ENCODE measurements at regions not wholly inside any gene's neighbourhood (a gene's known extent, or its start where the extent isn't known, plus 50 kb on each side); places are given as distances from the start of the nearest gene placed in this dataset.
"Not testable (repeated sequence)": the region's sequence is repeated elsewhere in the genome, so short reads cannot be mapped to it uniquely, and the experiment has no call there.

GRCh38 chr12:25382311-25383106 lies 131.8 kb upstream of the KRAS start:
- DNase-seq = peak; percentile 55

GRCh38 chr12:25377469-25378177 lies 126.9 kb upstream of the KRAS start:
- DNase-seq = no peak

GRCh38 chr12:25376985-25377384 lies 126.3 kb upstream of the KRAS start:
- DNase-seq = no peak

GRCh38 chr12:25376407-25376806 lies 125.7 kb upstream of the KRAS start:
- DNase-seq = no peak

GRCh38 chr12:25372969-25373817 lies 122.5 kb upstream of the KRAS start:
- no peak for DNase-seq

- no peak for DNase-seq
Observed at GRCh38 chr12:25372002-25372401, 121.3 kb upstream of the KRAS start.

GRCh38 chr12:25368557-25368956 lies 117.8 kb upstream of the KRAS start:
- DNase-seq = no peak

- no peak for DNase-seq
Observed at GRCh38 chr12:25366122-25366521, 115.4 kb upstream of the KRAS start.

- DNase-seq = no peak
Observed at GRCh38 chr12:25365340-25365730, 114.6 kb upstream of the KRAS start.

- DNase-seq = peak; percentile 21
Observed at GRCh38 chr12:25364529-25365339, 114.0 kb upstream of the KRAS start.

- no peak for DNase-seq
Observed at GRCh38 chr12:25362646-25363045, 111.9 kb upstream of the KRAS start.

GRCh38 chr12:25361511-25361910 lies 110.8 kb upstream of the KRAS start:
- DNase-seq = peak; percentile 46

GRCh38 chr12:25357595-25357994 lies 106.9 kb upstream of the KRAS start:
- no peak for DNase-seq

GRCh38 chr12:25352942-25353341 lies 102.2 kb upstream of the KRAS start:
- not testable (repeated sequence) for DNase-seq

GRCh38 chr12:25352083-25352918 lies 101.6 kb upstream of the KRAS start:
- DNase-seq = no peak

- DNase-seq = no peak
Observed at GRCh38 chr12:25348593-25348895, 97.8 kb upstream of the KRAS start.

GRCh38 chr12:25347716-25348592 lies 97.2 kb upstream of the KRAS start:
- DNase-seq = no peak

GRCh38 chr12:25341877-25342276 lies 91.1 kb upstream of the KRAS start:
- DNase-seq = not testable (repeated sequence)

- no peak for DNase-seq
Observed at GRCh38 chr12:25337916-25338315, 87.2 kb upstream of the KRAS start.

GRCh38 chr12:25332143-25332542 lies 81.4 kb upstream of the KRAS start:
- DNase-seq = peak; percentile 17

All from OCI-M1 (cell line).